H9 (cell line): ENCODE measurements at regions not wholly inside any gene's neighbourhood (a gene's known extent, or its start where the extent isn't known, plus 50 kb on each side); places are given as distances from the start of the nearest gene placed in this dataset.

ENCODE experiments used
- DNase-seq: peaks from one replicate; pipeline ENCODE4 v3.0.0-alpha.2; 2017
- H2AFZ ChIP-seq: one replicate; pipeline ENCODE4 v1.6.1; 2013; ENCODE audit warnings: mild to moderate bottlenecking, low read length, control low read depth, moderate library complexity
- H2AK5ac ChIP-seq: 2 replicates; pipeline ENCODE4 v1.6.1; 2013; ENCODE audit warnings: low read length, control low read depth, mixed read lengths; ENCODE audit not compliant: insufficient read length
- H2BK120ac ChIP-seq: one replicate; pipeline ENCODE4 v1.6.1; 2013; ENCODE audit warnings: low read depth, mild to moderate bottlenecking, low read length, control low read depth, inconsistent platforms; ENCODE audit not compliant: poor library complexity, severe bottlenecking
- H2BK12ac ChIP-seq: 2 replicates; pipeline ENCODE4 v1.6.1; 2013; ENCODE audit warnings: low read length, control low read depth, mixed read lengths, low read depth; ENCODE audit not compliant: insufficient read length
- H2BK15ac ChIP-seq: 2 replicates; pipeline ENCODE4 v1.6.1; 2013; ENCODE audit warnings: low read depth, low read length, control low read depth
- H2BK20ac ChIP-seq: one replicate; pipeline ENCODE4 v1.6.1; 2013; ENCODE audit warnings: low read depth, mild to moderate bottlenecking, low read length, control low read depth, inconsistent platforms; ENCODE audit not compliant: poor library complexity, severe bottlenecking
- H2BK5ac ChIP-seq: 2 replicates; pipeline ENCODE4 v1.6.1; 2013; ENCODE audit warnings: low read length, control low read depth, mixed read lengths; ENCODE audit not compliant: insufficient read length
- H3K14ac ChIP-seq: 2 replicates; pipeline ENCODE4 v1.6.1; 2013; ENCODE audit warnings: low read length, control low read depth; ENCODE audit not compliant: insufficient read depth
- H3K18ac ChIP-seq: 2 replicates; pipeline ENCODE4 v1.6.1; 2013; ENCODE audit warnings: low read depth, mild to moderate bottlenecking, mixed read lengths, low read length, control low read depth; ENCODE audit not compliant: insufficient read length
- H3K23ac ChIP-seq: 2 replicates; pipeline ENCODE4 v1.6.1; 2013; ENCODE audit warnings: low read length, control low read depth, mixed read lengths, low read depth; ENCODE audit not compliant: insufficient read length
- H3K23me2 ChIP-seq: 2 replicates; pipeline ENCODE4 v1.6.1; 2013; ENCODE audit warnings: low read depth, mild to moderate bottlenecking, mixed read lengths, low read length, control low read depth; ENCODE audit not compliant: insufficient read length, poor library complexity, severe bottlenecking
- H3K27ac ChIP-seq: 2 replicates; pipeline ENCODE4 v1.5.1; 2013; ENCODE audit warnings: low read length, control low read depth, mixed read lengths, low read depth; ENCODE audit not compliant: insufficient read length
- H3K27me3 ChIP-seq: 2 replicates; pipeline ENCODE4 v1.6.1; 2013; ENCODE audit warnings: low read length, control low read depth, inconsistent platforms; ENCODE audit not compliant: insufficient read depth
- H3K4ac ChIP-seq: 2 replicates; pipeline ENCODE4 v1.6.1; 2013; ENCODE audit warnings: low read depth, mild to moderate bottlenecking, control low read depth, inconsistent platforms, low read length, moderate library complexity
- H3K4me1 ChIP-seq: 2 replicates; pipeline ENCODE4 v1.6.1; 2013; ENCODE audit warnings: low read length, control low read depth, inconsistent platforms; ENCODE audit not compliant: insufficient read depth
- H3K4me2 ChIP-seq: 2 replicates; pipeline ENCODE4 v1.6.1; 2013; ENCODE audit warnings: low read length, control low read depth, mixed read lengths; ENCODE audit not compliant: insufficient read length, insufficient read depth
- H3K56ac ChIP-seq: 2 replicates; pipeline ENCODE4 v1.6.1; 2013; ENCODE audit warnings: low read depth, mild to moderate bottlenecking, mixed read lengths, low read length, control low read depth; ENCODE audit not compliant: insufficient read length
- H3K79me1 ChIP-seq: 2 replicates; pipeline ENCODE4 v1.6.1; 2013; ENCODE audit warnings: low read depth, mild to moderate bottlenecking, moderate library complexity, low read length, control low read depth, inconsistent platforms; ENCODE audit not compliant: insufficient read depth, poor library complexity, severe bottlenecking
- H3K79me2 ChIP-seq: 2 replicates; pipeline ENCODE4 v1.6.1; 2013; ENCODE audit warnings: low read length, control low read depth, inconsistent platforms; ENCODE audit not compliant: insufficient read depth
- H3K9ac ChIP-seq: 2 replicates; pipeline ENCODE4 v1.6.1; 2013; ENCODE audit warnings: low read length, control low read depth, mixed read lengths; ENCODE audit not compliant: insufficient read length; ENCODE audit errors: extremely low read depth
- H3K9me3 ChIP-seq: one replicate; pipeline ENCODE4 v1.6.1; 2013; ENCODE audit warnings: low read depth, low read length, inconsistent platforms; ENCODE audit not compliant: control insufficient read depth
- H3T11ph ChIP-seq: one replicate; pipeline ENCODE4 v1.6.1; 2013; ENCODE audit warnings: mild to moderate bottlenecking, low read length, control low read depth, inconsistent platforms
- H4K20me1 ChIP-seq: one replicate; pipeline ENCODE4 v1.6.1; 2013; ENCODE audit not compliant: control insufficient read depth, insufficient read length, insufficient read depth
- H4K5ac ChIP-seq: 2 replicates; pipeline ENCODE4 v1.6.1; 2013; ENCODE audit warnings: low read depth, mild to moderate bottlenecking, mixed read lengths, low read length, control low read depth; ENCODE audit not compliant: insufficient read length
- H4K8ac ChIP-seq: replicated peaks from 2 replicates; pipeline ENCODE4 v1.6.1; 2013; ENCODE audit warnings: low read length, control low read depth, mixed read lengths, low read depth; ENCODE audit not compliant: insufficient read length
- H4K91ac ChIP-seq: 2 replicates; pipeline ENCODE4 v1.6.1; 2013; ENCODE audit warnings: low read depth, mild to moderate bottlenecking, moderate library complexity, mixed read lengths, low read length, control low read depth; ENCODE audit not compliant: insufficient read length
- H3K27ac Mint-ChIP-seq, 3 experiments: 2 replicates in 2 of 3; 3 replicates in 1 of 3; pipeline ENCODE4 v1.8.0; 2020 to 2021; ENCODE audit warnings: mixed read lengths in 3 of 3, mild to moderate bottlenecking in 1 of 3, moderate library complexity in 1 of 3
- H3K27me3 Mint-ChIP-seq: 2 replicates; pipeline ENCODE4 v1.8.0; 2021; ENCODE audit warnings: low read depth, mild to moderate bottlenecking, moderate library complexity, mixed read lengths
- H3K36me3 Mint-ChIP-seq, 3 experiments: 2 replicates in 2 of 3; 3 replicates in 1 of 3; pipeline ENCODE4 v1.8.0; 2020 to 2021; ENCODE audit warnings: low read depth in 3 of 3, mixed read lengths in 3 of 3; ENCODE audit not compliant: insufficient read depth in 1 of 3
- H3K4me1 Mint-ChIP-seq, 2 experiments: 2 replicates each; pipeline ENCODE4 v1.8.0; 2020; ENCODE audit warnings: mixed read lengths in 2 of 2
- H3K4me3 Mint-ChIP-seq, 2 experiments: 2 replicates in 1 of 2; 3 replicates in 1 of 2; pipeline ENCODE4 v1.8.0; 2020 to 2021; ENCODE audit warnings: mild to moderate bottlenecking in 2 of 2, mixed read lengths in 2 of 2, moderate library complexity in 1 of 2
- H3K9me3 Mint-ChIP-seq, 2 experiments: 2 replicates in 1 of 2; 3 replicates in 1 of 2; pipeline ENCODE4 v1.8.0; 2020; ENCODE audit warnings: mild to moderate bottlenecking in 2 of 2, mixed read lengths in 2 of 2, moderate library complexity in 1 of 2
- WGBS: extraction: QIAGEN DNeasy Blood & Tissue Kit; methylation state at CpG from one replicate; pipeline ENCODE4 v1.1.7; 2013; ENCODE audit warnings: missing lambda C conversion rate, low lambda C conversion rate, mixed read lengths; ENCODE audit not compliant: insufficient read length; ENCODE audit errors: extremely low coverage; 5-methylcytosine and 5-hydroxymethylcytosine counted together
- TF ChIP-seq, protein P1 (sequence below): fragments of 200-600 bp; sonication (generic); conservative IDR thresholded peaks from 3 replicates; pipeline ENCODE4 v1.8.0; 2021; ENCODE audit warnings: antibody characterized with exemption, mild to moderate bottlenecking

DNA sequence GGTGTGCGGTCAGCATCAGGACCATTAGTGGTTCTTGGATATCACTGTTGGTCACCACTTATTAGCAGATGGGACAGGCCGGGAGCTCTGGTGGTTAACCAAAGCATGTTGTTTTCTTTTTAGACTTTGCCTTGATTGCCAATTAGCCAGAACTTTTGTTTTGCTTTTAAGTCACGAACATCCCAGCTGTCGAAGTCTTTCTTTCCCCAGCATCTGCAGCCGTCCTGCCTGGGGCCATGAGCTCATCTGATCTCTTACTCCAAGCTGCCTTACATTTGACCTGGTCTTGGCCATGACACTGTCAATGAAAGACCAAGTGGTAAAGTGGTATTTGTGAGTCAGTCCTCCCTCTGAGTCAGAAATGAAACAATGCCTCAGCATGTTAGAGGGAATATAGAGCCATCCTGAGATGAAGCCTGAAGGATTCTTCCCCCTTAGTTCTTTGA is 53.9 kb upstream of the CREB5 start:
- H4K20me1 ChIP-seq, result no peaks in the 10 kb centered on the region
- no peak overlapping the region for H3K14ac ChIP-seq
- no peak overlapping the region for H4K8ac ChIP-seq
- Mint-ChIP-seq H3K27me3 (no peaks in the 10 kb centered on the region), H3K36me3 (no peaks in the 10 kb centered on the region), H3K4me3 (no peak overlapping the region; a peak in 1 of 5 replicates), H3K4me1 (peaks cover 45 to 59% of the 10 kb centered on the region in 2 experiments), H3K9me3 (peaks cover 0 to 3% of the 10 kb centered on the region in 2 experiments; a peak in 3 of 5 replicates), H3K27ac (peak overlapping the region in 2 of 3 experiments; percentile 44 to 81; a peak in 4 of 7 replicates)
- H3T11ph ChIP-seq, result no peak overlapping the region
- DNase-seq, result no peak
- no peak overlapping the region for H3K4me2 ChIP-seq
- H3K18ac ChIP-seq, result no peak overlapping the region
- H3K27ac ChIP-seq, result no peak overlapping the region
- H3K9me3 ChIP-seq, result no peaks in the 10 kb centered on the region
- H2BK5ac ChIP-seq, result no peak overlapping the region
- H2BK12ac ChIP-seq, result no peak overlapping the region
- H4K5ac ChIP-seq, result no peak overlapping the region
- H3K27me3 ChIP-seq, result no peaks in the 10 kb centered on the region
- H3K4ac ChIP-seq, result no peak overlapping the region
- H3K79me1 ChIP-seq, result no peaks in the 10 kb centered on the region
- H4K91ac ChIP-seq, result no peak overlapping the region
- H3K56ac ChIP-seq, result no peak overlapping the region
- H3K9ac ChIP-seq, result no peak overlapping the region
- no CpG with 5 or more reads among the region's 5 CpGs for WGBS
- H2AFZ ChIP-seq, result no peak overlapping the region
- H3K79me2 ChIP-seq, result no peaks in the 10 kb centered on the region
- H2AK5ac ChIP-seq, result no peak overlapping the region
- peaks cover 10% of the 10 kb centered on the region for H3K4me1 ChIP-seq
- no peaks in the 10 kb centered on the region for H3K23me2 ChIP-seq
- no peak overlapping the region for H2BK20ac ChIP-seq
- no peak overlapping the region for H2BK120ac ChIP-seq
- H3K23ac ChIP-seq, result no peak overlapping the region
- H2BK15ac ChIP-seq, result no peak overlapping the region
- TF ChIP-seq, protein P1, sequence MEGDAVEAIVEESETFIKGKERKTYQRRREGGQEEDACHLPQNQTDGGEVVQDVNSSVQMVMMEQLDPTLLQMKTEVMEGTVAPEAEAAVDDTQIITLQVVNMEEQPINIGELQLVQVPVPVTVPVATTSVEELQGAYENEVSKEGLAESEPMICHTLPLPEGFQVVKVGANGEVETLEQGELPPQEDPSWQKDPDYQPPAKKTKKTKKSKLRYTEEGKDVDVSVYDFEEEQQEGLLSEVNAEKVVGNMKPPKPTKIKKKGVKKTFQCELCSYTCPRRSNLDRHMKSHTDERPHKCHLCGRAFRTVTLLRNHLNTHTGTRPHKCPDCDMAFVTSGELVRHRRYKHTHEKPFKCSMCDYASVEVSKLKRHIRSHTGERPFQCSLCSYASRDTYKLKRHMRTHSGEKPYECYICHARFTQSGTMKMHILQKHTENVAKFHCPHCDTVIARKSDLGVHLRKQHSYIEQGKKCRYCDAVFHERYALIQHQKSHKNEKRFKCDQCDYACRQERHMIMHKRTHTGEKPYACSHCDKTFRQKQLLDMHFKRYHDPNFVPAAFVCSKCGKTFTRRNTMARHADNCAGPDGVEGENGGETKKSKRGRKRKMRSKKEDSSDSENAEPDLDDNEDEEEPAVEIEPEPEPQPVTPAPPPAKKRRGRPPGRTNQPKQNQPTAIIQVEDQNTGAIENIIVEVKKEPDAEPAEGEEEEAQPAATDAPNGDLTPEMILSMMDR, result no peak
